ENCODE measurements at regions not wholly inside any gene's neighbourhood (a gene's known extent, or its start where the extent isn't known, plus 50 kb on each side); places are given as distances from the start of the nearest gene placed in this dataset.

- DNase-seq (ENCODE audit: low read depth), result no peak
- H3K4me3 ChIP-seq (ENCODE audit: low read depth, low read length), result no peak overlapping the region
- TF ChIP-seq, protein P1, sequence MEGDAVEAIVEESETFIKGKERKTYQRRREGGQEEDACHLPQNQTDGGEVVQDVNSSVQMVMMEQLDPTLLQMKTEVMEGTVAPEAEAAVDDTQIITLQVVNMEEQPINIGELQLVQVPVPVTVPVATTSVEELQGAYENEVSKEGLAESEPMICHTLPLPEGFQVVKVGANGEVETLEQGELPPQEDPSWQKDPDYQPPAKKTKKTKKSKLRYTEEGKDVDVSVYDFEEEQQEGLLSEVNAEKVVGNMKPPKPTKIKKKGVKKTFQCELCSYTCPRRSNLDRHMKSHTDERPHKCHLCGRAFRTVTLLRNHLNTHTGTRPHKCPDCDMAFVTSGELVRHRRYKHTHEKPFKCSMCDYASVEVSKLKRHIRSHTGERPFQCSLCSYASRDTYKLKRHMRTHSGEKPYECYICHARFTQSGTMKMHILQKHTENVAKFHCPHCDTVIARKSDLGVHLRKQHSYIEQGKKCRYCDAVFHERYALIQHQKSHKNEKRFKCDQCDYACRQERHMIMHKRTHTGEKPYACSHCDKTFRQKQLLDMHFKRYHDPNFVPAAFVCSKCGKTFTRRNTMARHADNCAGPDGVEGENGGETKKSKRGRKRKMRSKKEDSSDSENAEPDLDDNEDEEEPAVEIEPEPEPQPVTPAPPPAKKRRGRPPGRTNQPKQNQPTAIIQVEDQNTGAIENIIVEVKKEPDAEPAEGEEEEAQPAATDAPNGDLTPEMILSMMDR (conservative IDR thresholded peaks at IDR 0.05; ENCODE audit: low read depth, low read length), result no peak
These were observed 277.2 kb upstream of the CCL2 start for GRCh38 chr17:33977729-33978514.

DNA sequence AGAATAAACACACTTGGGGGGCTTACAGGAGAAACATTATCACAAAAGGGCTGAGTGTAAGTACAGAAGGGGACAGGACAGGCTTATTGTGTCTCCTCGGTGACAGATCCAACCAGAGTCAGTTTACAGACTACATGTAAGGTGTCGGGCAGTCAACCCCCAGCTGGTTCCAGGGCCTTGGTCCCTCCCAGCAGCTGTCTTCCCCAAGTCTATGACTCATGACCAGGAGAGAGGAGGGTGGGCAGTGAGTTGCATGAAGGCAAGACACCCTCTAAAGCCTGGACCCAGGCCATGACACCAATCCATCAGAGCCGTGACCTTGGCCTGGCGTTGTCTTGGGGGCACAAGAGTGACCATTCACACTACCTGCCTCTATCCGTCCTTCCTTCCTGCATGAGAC, 276.2 kb upstream of the CCL2 start:
- no peak overlapping the region for H3K4me3 ChIP-seq (ENCODE audit: low read depth, low read length)
- TF ChIP-seq, protein P1 (conservative IDR thresholded peaks at IDR 0.05; ENCODE audit: low read depth, low read length), result no peak
- DNase-seq (ENCODE audit: low read depth), result no peak

GRCh38 chr17:33980193-33980592, 274.9 kb upstream of the CCL2 start:
- TF ChIP-seq, protein P1 (conservative IDR thresholded peaks at IDR 0.05; ENCODE audit: low read depth, low read length), result no peak
- H3K4me3 ChIP-seq (ENCODE audit: low read depth, low read length), result no peak overlapping the region
- no peak for DNase-seq (ENCODE audit: low read depth)

- TF ChIP-seq, protein P1 (conservative IDR thresholded peaks at IDR 0.05; ENCODE audit: low read depth, low read length), result no peak
- DNase-seq (ENCODE audit: low read depth), result no peak
- H3K4me3 ChIP-seq (ENCODE audit: low read depth, low read length), result no peak overlapping the region
These were observed 273.1 kb upstream of the CCL2 start for GRCh38 chr17:33981711-33982601.

- TF ChIP-seq, protein P1 (conservative IDR thresholded peaks at IDR 0.05; ENCODE audit: low read depth, low read length), result no peak
- no peak for DNase-seq (ENCODE audit: low read depth)
- no peak overlapping the region for H3K4me3 ChIP-seq (ENCODE audit: low read depth, low read length)
These were observed 272.2 kb upstream of the CCL2 start for GRCh38 chr17:33982909-33983308.

DNA sequence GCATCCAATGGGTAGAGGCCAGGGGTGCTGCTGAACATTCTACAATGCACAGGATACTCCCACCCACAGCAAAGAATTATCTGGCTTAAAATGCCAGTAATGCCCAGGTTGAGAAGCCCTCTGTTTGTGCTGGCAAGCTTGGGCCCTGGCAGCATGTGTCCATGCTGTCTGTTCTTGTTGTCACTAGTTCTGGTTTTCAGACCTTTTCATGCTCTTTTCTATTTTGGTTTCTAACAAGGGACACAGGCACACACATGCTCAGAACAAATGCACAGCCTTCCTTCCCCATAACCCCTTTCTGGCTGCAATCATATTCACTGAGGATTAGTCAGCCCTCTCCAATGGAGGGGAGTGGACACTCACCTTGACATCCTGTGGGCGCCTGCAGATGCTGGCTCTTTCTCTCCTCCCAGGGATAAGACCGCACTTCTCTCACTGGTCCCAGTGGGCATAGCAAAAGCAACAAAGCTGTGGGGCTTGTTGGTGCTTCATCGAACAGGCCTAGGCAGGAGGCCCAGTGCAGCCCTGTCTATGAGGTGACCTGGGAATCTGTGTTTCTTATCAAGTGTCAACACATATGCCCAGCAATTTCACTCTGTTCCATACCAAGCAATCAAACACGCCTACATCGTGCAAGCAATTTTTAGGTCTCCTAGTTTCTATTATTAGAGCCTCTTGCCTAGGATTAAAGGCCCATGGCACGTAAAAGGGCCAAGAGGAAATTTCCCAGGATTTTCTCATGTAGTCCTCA, 271.1 kb upstream of the CCL2 start:
- no peak overlapping the region for H3K4me3 ChIP-seq (ENCODE audit: low read depth, low read length)
- TF ChIP-seq, protein P1 (conservative IDR thresholded peaks at IDR 0.05; ENCODE audit: low read depth, low read length), result no peak
- no peak for DNase-seq (ENCODE audit: low read depth)
